ENCODE measurements at regions not wholly inside any gene's neighbourhood (a gene's known extent, or its start where the extent isn't known, plus 50 kb on each side); places are given as distances from the start of the nearest gene placed in this dataset.
A peak's percentile ranks its signal among the peaks of the same experiment; 100 is the strongest.

DNA sequence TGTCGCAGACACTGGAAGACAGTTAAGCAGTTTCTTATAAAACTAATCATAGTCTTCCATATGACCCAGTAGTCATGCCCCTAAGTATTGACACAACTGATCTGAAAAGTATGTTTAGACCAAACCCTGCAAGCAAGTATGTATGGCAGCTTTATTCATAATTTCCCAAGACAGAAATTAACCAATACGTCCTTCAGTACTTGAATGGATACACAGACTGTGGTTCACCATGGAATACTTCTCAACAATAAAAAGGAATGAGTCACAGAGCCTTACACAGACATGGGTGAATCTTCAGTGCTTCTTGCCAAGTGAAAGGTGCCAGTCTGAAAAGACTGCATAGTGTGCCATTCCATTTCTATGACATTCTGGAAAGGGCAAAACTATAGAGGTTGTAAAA lies 50.2 kb upstream of the AKR1E2 start:
- DNase-seq = peak; percentile 18

DNA sequence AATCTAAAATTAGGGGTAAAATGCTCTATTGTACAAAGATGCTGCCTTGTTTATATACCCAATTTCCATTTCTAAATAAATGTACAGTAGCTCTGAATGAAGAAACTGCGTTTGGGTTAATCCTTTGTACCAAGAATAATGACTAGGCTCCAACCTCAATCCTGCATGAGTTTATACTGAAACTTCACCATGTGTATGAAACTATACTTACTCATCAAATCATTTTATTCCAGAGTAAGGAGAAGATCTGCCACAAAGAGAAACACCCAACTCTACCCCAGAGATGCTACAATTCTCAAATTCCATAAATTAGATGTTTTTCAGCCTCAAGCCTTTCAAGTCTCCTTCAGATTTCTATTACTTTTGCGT lies 53.8 kb upstream of the AKR1E2 start:
- DNase-seq = no peak

DNA sequence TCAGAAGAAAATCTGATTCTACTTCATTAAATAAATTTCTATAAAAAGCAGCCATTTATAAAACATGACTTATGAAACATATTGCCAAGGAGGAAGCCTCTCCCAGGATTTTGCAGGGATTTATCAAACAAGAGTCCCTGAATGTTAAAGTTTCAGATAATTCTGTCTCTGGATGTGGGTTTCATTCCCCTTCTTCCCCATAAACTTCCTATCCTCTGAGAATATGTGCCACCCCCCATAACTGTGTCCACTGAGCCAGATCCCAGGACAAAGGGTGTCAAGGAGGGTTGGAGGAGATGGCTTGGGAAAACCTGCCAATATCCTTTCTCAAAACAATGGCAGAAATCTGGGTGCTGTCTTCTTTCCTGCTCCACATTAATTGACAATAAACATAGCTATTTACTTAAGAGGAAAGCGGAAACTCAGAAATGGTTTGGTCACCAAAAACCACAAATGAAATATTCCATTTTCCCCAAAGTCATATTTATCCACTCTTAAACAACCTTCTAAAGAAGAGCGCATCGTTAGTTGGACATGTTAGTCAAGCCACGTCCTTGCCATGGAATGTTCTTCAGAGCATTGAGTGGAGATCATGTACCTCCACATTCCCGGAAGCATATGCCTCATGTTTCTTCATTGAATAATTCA lies 54.3 kb upstream of the AKR1E2 start:
- no peak for DNase-seq

DNA sequence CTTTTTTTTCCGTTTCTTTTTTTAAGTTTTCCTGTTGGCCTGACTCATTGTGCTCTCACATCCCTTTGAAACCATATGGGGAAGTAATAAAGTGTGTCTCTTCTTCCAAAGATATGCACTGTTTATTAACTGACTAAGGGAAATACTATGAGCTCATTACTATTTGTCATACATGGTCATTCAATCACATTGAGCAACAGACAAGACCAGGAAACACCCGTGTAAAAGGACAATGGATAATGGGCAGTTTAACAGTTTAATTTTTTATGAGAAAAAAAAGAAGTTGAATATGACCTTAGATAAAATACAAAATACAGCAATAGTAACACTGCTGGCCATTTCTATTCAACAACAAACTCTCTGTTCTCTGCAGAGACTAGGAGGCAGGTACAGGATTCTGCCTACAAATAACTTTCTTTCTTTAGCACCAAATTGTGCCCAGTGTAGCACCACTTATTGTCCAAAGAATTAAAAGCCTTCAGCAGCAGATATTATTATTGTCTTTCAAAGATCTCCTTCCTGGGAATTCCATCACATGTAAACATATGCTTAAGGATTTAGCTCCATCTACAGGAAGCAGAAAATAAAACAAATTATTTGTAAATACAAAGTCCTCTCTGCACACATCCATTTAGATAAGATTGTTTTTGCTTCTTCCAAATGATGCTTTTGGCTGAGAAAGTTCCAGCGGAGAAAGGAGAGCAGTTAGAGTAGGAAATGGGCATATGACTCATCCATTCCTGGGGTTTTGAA lies 55.0 kb upstream of the AKR1E2 start:
- DNase-seq = no peak

DNA sequence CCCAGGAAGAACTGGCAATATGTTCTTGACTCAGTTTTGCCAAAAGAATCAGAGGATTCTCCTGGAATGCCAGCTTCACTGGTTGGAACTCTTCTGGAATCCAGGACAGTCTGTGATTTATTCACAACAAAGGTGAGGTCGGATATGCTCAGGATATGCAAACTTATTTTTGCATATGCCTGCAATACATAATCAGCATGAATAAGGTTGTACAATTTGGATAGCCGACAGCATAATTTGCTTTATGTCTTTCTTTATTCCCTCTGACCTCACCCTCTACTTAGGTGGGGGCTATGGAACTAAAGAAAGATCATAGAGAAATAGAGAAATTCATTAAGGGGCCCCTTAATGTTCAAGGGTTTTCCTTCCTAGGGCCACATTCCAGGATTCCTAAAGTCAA lies 57.6 kb upstream of the AKR1E2 start:
- DNase-seq = no peak

DNA sequence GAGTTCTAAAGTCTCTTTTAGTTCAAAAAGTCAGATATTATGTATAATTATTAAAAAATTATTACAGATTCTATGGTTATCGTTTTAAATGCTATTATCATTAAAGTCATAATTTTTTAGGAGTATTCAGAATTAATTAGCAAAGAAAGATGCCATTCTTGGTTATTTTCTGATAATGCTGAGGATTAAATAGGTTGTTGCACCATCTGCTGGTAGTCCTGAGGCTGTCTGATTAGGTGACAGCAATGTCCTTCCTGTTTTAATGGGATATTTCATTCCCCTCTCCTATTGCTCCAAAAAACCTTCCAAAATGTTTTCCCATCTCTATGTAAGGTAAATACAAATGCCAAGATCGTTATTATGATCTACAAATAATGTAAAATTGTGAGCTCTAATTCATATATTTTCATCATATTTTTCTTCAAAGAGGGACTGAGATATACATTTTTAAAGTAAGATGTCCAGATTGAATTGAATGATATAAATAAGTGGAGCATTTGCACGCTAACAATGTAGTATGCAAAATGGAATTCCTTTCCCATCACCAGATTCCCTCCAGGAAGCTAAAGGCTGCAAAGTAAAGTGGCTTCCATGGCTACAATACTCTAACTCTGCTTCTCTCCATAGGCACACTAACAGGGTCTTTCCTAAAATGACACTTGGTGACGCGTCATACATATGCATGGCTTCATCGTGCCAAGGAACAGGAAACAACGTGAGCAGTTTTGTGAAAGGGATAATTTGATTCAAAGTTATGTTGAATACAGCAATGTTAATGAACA lies 58.8 kb upstream of the AKR1E2 start:
- no peak for DNase-seq

DNA sequence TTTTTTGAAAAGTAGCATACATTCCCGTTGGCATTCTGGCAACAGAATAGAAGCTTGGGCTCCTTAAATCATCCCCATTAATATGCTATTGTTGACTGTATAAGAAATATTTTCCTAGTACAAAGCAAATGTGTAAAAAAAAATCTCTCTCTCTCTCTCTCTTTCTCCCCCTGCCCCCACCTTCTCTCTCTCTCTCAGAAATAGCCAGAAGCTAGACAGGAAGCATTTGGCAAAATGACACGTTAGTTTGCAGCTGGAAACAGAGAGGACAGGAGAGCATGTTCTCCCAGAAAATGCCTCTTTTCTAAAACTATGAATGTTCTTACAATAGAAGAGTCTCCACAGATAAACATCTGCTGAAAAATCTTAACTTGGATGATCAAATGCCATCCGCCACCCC lies 59.6 kb upstream of the AKR1E2 start:
- no peak for DNase-seq

DNA sequence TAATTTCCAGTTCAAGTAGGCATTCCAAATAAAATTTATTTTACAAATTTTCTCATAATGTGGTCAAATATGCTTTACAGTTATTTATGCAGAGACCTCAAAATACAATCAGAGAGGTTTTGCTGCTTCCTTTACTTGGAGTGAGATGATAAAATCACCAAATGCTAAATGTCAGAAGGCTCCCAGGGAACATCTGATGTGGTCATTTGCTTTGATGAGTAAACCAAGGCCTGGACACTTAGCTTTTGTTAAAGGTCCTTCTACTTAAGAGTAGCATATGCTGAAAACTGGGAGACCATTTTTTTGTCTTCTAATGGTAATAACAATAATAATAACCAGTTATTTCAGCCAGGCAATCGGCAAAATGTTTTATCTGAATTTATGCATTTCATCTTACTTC lies 60.6 kb upstream of the AKR1E2 start:
- no peak for DNase-seq

DNA sequence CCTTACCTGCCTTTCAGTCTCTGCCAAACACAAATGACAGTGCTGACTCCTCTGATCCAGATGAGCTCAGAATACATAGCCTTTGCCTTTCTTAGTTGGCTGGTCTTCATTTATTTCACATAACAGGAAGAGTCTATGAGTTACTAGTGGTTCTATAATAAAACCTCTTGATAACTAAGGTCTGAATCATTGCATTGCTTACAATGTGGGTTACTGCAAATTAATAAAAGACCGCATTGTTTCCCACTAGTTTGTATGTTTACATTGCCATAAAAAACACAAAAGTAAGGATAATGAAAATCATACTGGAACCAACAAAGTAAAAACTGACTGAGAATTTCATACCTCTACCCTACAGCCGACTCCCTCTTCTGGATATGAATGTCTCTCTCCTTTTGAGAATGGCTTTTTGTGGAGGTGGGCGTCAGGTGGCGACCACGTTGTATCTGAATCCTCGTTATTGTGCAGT lies 62.0 kb upstream of the AKR1E2 start:
- no peak for DNase-seq

DNA sequence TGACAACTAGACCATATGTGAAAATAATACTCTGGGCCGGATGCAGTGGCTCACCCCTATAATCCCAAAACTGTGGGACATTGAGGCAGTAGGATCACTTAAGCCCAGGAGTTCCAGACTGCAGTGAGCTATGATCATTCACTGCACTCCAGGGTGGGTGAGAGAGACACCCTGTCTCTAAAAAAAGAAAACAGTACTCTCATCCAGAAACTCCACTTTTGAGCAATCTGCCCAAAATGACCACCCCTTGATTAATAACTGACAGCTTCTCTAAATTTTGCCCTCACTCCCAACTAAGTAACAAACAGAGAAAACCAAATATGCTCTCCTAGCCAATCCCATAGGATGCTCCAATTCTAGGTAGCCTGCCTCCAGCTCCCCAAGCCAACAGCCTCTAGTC lies 62.5 kb upstream of the AKR1E2 start:
- no peak for DNase-seq

DNA sequence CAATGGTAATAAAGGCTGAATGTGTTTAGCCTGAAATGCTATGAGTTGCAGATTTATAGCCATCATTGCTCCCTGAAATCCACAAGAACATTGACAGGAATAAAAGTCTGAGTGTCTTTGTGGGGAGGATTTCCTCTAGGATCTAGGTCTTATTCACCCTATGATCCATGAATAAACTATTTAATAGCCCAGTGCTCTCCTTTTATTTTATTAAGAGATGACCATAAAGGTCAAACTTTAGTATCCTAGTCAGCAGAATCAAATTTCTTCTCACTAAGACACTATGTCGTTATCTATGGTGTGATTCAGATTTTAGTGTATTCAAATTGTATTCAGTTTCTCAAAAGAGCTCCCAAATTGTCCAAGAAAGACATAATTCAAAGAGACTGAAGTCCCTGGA lies 67.8 kb upstream of the AKR1E2 start:
- no peak for DNase-seq

DNA sequence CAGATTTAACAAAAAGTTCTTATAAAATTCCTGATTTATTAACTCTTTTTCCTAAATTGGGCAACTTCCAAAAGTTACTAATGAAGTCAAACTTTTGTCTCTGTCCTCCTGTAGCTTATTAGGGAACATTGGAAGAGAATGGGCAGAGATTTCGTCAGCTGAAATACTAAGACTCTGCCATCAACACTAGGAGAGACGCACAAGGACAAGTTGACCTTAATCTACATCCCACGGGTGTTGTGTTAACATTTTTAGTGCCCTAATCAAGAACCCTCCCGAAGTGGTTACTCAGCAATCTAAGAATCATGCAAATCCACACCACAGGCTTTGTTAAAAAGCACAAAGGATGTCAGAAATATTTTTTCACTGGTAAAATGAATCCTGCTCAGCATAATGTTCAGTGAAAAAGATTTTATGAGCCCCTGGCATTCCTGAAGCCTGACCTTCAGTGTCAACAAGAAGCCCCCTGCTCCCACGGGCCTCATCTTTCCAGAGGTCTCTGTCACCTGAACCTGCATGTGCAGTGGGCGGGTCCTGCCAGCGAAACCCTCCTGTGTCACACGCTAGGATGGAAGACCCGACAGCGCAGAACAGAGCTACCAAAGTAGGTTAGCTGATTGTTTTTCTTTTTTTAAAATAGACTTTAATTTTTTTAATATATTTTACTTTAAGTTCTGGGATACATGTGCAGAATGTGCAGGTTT lies 70.6 kb upstream of the AKR1E2 start:
- no peak for DNase-seq

DNA sequence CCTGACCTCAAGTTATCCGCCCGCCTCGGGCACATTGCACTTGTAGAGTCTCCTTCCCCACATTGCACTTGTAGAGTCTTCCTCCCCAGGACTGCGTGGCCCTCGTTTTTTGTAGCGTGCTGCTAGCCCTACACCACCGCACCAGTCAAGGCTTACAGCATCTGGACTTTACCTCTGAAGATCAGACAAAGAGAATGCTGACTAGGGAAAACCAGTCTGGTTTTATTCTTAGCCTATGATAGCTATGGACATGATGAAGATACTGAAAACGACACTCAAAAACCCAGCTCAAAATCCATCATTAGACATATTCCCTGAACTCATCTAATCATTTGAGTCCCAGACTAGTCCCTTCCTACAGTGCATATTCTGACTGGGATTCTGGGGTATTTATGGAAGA lies 71.9 kb upstream of the AKR1E2 start:
- no peak for DNase-seq

DNA sequence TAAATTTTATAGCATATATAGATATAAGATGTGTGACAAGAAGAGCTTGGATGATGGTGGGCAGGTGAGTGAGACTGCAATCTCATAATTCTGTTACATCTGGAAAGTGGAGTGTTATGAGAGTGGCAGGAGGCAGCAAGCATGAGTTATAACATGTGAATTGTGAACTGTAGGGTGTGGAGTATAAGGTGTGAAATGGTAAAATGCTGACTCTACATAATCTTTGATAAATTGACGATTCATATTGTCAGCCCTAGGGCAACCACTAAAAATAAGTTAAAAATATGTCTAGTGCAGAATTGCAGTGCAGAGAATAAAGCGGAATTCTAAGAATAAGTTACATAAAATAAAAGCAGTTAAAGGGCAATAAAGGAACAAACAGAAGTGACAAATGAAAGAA lies 74.8 kb upstream of the AKR1E2 start:
- no peak for DNase-seq

DNA sequence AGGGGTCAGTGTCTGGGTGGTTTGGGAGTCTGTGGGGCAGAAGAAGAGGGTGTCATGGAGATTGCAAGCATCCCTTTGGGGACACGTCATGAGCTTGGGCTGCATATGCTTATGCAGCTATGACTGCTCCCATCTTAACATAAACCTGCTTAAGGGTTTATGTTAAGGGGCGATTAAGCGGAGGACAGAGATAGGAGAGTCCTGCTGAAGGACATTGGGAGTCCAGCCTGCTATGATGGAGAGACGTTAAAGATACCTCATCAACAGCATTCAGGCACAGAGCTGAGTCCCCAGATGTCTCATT lies 76.8 kb upstream of the AKR1E2 start:
- no peak for DNase-seq

DNA sequence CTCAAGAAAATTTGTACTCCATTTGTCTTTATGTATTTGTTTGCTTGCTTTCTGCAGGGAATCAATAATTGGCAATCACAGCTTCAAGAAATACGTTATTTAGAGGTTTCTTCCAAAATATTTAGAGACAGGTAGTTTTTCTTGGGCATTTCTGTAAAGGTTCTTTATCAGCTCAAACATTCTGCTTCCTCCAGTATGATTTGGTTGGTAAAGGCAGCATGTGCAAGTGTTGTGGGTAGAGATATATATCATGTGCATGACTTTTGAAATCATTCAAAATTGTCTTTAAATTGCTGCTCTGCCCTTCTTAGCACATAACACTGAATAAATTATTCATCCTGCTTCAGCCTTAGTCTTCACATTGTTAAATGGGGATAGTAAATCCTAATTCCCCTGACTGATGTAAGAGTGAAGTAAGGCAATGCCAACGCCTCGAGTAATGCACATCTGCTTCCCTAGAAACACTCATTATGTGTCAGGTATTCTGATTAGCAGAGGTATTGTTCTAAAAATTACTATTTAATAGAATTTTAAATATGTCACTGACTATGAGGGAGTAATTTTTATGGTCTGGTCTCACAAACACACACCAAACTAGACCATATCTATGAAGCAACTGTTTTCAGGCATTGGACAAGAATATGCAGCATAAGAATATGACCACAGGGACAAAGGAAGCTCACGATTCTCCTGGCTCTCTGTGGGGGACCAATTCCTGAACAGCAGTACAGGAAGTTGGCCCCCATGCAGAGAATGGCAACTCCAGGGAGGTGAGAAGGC lies 77.3 kb upstream of the AKR1E2 start:
- no peak for DNase-seq

DNA sequence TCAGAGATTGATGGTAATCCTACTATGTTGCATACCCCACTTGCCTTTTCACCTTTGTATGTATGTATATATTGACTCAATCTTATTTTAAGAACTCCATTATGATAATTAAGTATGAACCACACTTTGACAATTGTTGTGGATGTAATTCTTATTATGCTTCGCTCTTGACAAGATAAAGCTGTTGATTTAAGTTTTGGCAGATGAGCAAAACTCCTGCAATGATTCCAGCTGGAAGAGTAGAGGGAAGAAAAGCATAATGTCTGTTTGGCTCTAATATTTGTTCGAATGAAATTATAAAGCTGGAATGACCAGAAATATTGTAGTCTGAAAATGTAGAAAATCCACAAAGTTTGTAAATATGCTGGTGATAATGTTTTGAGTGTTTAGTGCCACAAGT lies 83.8 kb upstream of the AKR1E2 start:
- no peak for DNase-seq

DNA sequence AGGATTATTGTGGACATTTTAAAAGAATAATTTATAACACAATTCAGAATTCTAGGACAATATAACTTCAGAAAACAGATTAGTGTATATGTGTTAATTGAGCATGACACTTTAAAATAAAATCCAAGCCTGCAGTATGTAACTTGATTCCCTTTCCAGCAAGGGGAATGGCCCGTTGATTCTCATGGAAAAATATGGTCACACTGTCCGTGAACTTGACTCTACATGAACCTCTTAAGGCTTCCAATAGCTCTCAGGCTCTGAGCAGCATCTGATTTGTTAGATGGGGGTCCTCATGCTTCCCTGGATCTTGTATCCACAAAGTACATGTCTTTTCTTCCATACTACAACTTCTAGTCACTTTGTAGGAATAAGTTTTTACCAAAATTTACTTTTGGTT lies 85.5 kb upstream of the AKR1E2 start:
- DNase-seq = no peak

DNA sequence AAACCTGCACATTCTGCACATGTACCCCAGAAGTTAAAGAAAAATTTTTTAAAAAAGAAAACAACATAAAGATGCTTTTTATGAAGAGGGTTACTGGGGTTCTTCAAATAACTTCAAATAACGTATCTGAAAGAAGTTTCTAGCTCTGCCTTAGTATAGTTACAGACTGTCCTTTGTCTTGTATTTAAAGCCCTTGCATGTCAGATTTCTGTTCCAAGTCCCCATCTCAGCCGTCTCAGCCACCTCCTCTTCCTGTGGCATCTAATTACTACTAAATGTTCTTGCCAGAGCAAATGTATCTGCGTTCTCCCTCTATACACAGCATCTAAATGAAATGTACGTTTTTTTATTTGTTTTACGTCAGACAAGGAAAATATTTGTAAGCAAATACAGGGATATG lies 89.4 kb upstream of the AKR1E2 start:
- DNase-seq = no peak

DNA sequence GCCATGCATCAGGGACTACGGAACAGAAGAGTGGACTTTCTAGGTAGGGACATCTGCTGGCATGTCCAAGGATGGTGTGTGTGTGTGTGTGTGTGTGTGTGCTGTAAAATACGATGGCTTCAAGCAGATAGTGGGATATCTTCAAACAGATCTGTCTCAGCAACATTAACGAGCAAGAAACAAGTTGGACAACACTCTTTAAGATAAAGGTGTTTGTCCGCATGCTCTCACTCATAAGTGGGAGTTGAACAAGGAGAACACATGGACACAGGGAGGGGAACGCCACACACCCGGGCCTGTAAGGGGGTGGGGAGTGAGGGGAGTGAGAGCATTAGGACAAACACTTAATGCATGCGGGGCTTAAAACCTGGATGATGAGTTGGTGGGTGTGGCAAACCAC lies 89.8 kb upstream of the AKR1E2 start:
- no peak for DNase-seq

DNA sequence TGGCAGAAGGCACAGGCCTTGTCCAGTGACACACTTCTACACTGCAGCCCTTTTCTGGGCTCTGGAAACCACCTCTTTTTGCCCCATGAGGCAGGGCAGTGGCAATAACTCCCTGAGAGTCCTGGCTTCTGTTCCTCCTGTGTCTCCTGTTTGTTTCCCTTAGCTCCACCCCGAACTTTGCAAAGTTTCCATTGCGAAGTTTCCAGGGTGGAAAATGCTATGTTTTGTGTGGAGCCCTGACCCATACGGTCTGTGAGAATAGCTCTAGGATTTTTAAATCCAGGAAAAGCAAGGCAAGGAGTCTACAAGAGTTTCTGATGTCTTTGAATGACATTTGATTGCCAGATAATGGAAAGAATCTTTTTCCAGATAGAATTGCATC lies 92.2 kb upstream of the AKR1E2 start:
- DNase-seq = no peak

DNA sequence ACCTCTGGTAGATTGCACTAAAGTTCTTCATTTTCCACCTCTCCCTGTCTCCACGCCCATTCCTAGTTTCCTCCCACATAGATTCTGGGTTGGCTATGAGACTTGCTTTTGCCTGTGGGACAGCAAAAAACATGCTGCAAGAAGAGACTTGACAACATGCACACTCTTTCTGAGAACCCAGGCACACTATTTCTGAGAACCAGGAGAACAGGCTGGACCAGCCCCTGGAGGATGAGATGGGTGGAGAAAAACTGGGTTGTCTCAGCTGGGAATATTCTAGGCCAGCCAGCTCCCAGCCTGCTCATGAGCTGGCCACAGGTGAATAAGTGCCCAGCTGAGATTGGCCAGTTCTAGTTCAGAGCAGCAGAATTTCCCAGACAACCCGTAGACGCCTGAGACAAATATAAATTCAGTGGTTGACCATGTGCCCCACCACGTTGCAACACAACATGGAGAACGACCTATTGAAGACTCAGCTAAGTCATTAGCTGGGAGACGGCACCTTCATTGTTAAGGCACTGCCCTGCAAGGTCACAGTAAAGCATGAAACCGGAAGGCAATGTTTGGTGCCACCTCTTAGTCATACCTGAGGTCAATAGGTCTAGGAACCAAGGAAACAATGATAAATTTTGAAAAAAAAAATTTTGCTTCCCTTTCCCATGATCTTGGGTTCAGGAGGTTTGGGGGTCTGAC lies 92.7 kb upstream of the AKR1E2 start:
- DNase-seq = no peak

Data from activated CD4-positive, alpha-beta T cell treated with anti-CD3 and anti-CD28 coated beads, Interleukin-2, amount 50 U/mL, for 16 hours (primary cell).